Testis (tissue), 2 donors: ENCODE measurements at regions not wholly inside any gene's neighbourhood (a gene's known extent, or its start where the extent isn't known, plus 50 kb on each side); places are given as distances from the start of the nearest gene placed in this dataset.

Source experiments
- DNase-seq: peaks from one replicate; pipeline ENCODE4 v3.0.0-alpha.2; 2019
- H3K27ac ChIP-seq, 2 donors: fragments of 200-600 bp; sonication (generic); one replicate each; pipeline ENCODE4 v1.5.1; 2019
- H3K27me3 ChIP-seq: fragments of 200-600 bp; sonication (generic); one replicate; pipeline ENCODE4 v1.5.1; 2019
- H3K36me3 ChIP-seq: fragments of 200-600 bp; sonication (generic); one replicate; pipeline ENCODE4 v1.5.1; 2017; ENCODE audit warnings: low read depth; ENCODE audit errors: missing control alignments
- H3K4me1 ChIP-seq: fragments of 200-600 bp; sonication (generic); one replicate; pipeline ENCODE4 v1.5.1; 2019
- H3K4me3 ChIP-seq, 2 donors: fragments of 200-600 bp; sonication (generic); one replicate each; pipeline ENCODE4 v1.5.1; 2017 to 2019
- H3K9me3 ChIP-seq: fragments of 200-600 bp; sonication (generic); one replicate; pipeline ENCODE4 v1.5.1; 2017
- POLR2A ChIP-seq: fragments of 450-650 bp; IDR thresholded peaks from one replicate; pipeline ENCODE4 v1.6.1; 2017; ENCODE audit warnings: antibody characterized with exemption, mild to moderate bottlenecking, moderate library complexity
- WGBS, 2 donors: methylation state at CpG; one replicate each; pipeline ENCODE4 v1.1.5; 2018; 5-methylcytosine and 5-hydroxymethylcytosine counted together
- intact Hi-C: fragments of 100-400 bp; cut with DNase I; formaldehyde crosslinking; loops from one replicate; pipeline ENCODE4 v1.15.1; 2023; ENCODE audit warnings: low total_unique reads
- TF ChIP-seq, protein P1 (sequence below), 3 experiments: fragments of 450-650 bp in 2 of 3; fragments of 200-600 bp in 1 of 3; sonication (generic) in 1 of 3; IDR thresholded peaks; one replicate each; pipeline ENCODE4 v1.5.1; 2016 to 2019; ENCODE audit warnings: antibody characterized with exemption in 3 of 3, mild to moderate bottlenecking in 2 of 3, moderate library complexity in 1 of 3

DNA sequence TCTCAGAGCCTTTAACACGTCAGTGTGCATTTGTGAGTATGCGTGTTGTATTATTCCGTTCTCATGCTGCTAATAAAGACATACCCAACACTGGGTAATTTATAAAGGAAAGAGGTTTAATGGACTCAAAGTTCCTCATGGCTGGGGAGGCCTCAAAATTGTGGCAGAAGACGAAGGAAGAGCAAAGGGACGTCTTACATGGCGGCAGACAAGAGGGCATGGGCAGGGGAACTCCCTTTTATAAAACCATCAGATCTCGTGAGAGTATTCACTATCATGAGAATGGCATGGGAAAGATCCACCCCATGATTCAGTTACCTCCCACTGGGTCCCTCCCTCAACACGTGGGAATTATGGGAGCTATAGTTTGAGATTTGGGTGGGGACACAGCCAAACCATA, 285.0 kb downstream of the PBX3 start:
- no peaks in the 10 kb centered on the region for H3K36me3 ChIP-seq
- H3K4me3 ChIP-seq, result no peak overlapping the region
- no peak overlapping the region for H3K27ac ChIP-seq
- H3K9me3 ChIP-seq, result no peaks in the 10 kb centered on the region
- H3K4me1 ChIP-seq, result no peaks in the 10 kb centered on the region
- TF ChIP-seq, protein P1, sequence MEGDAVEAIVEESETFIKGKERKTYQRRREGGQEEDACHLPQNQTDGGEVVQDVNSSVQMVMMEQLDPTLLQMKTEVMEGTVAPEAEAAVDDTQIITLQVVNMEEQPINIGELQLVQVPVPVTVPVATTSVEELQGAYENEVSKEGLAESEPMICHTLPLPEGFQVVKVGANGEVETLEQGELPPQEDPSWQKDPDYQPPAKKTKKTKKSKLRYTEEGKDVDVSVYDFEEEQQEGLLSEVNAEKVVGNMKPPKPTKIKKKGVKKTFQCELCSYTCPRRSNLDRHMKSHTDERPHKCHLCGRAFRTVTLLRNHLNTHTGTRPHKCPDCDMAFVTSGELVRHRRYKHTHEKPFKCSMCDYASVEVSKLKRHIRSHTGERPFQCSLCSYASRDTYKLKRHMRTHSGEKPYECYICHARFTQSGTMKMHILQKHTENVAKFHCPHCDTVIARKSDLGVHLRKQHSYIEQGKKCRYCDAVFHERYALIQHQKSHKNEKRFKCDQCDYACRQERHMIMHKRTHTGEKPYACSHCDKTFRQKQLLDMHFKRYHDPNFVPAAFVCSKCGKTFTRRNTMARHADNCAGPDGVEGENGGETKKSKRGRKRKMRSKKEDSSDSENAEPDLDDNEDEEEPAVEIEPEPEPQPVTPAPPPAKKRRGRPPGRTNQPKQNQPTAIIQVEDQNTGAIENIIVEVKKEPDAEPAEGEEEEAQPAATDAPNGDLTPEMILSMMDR (IDR thresholded peaks at IDR 0.05), result no peak
- TF ChIP-seq POLR2A, result no peak
- DNase-seq, result no peak
- intact Hi-C loops, result no loop called here
- 84 to 89% methylated on average over 8 of the region's 8 CpGs for WGBS, 2 donors
- no peaks in the 10 kb centered on the region for H3K27me3 ChIP-seq

DNA sequence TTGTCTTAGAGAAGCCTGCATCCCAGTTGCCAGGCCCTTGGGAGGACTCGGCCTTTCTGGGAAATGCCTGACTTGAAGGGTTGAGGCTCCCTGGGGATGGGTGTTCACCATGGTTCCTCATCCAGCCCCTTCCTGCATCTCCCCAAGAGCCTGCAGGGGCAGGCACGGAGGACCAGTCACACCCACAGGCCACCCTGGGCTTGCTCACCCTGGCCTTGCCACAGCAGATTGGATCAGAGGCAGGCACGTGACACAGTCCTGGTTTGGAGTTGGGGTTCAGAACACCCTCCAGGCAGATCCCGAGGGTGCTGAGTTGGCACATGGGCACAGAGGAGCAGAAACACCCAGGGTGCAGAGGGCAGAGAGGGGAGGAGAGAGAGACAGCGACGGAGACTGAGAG, 286.1 kb downstream of the PBX3 start:
- intact Hi-C loops, result no loop called here
- H3K36me3 ChIP-seq, result no peaks in the 10 kb centered on the region
- DNase-seq, result no peak
- H3K4me3 ChIP-seq, result no peak overlapping the region
- 76 to 85% methylated on average over 4 to 6 of the region's 6 CpGs for WGBS, 2 donors
- no peaks in the 10 kb centered on the region for H3K9me3 ChIP-seq
- no peaks in the 10 kb centered on the region for H3K27me3 ChIP-seq
- TF ChIP-seq, protein P1 (IDR thresholded peaks at IDR 0.05), result no peak
- TF ChIP-seq POLR2A, result no peak
- no peaks in the 10 kb centered on the region for H3K4me1 ChIP-seq
- H3K27ac ChIP-seq, result no peak overlapping the region

DNA sequence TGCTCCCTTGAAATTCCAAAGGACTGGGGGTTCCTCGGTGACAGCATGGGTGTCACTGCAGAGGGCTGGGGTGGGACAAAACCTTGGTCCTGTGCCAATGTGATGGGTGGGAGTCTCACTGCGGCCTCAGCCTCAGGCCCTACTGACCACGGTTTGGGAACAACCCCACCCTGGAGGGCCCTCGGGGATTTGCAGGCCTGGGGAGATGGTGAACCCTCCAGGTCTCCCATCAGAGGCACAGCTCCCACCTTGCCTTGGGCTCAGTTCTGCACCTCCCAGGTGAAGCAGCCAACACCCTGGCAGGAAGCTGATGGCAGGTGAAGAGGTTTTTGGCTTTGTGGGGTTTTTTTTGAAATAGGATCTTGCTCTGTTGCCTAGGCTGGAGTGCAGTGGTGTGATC, 286.8 kb downstream of the PBX3 start:
- DNase-seq, result no peak
- intact Hi-C loops, result no loop called here
- Histone ChIP-seq H3K4me3 (no peak overlapping the region), H3K9me3 (no peaks in the 10 kb centered on the region), H3K4me1 (no peaks in the 10 kb centered on the region), H3K27me3 (no peaks in the 10 kb centered on the region), H3K27ac (no peak overlapping the region), H3K36me3 (no peaks in the 10 kb centered on the region)
- 78% methylated on average over 3 to 4 of the region's 4 CpGs for WGBS, 2 donors
- TF ChIP-seq, protein P1 (IDR thresholded peaks at IDR 0.05), result no peak
- TF ChIP-seq POLR2A, result no peak

DNA sequence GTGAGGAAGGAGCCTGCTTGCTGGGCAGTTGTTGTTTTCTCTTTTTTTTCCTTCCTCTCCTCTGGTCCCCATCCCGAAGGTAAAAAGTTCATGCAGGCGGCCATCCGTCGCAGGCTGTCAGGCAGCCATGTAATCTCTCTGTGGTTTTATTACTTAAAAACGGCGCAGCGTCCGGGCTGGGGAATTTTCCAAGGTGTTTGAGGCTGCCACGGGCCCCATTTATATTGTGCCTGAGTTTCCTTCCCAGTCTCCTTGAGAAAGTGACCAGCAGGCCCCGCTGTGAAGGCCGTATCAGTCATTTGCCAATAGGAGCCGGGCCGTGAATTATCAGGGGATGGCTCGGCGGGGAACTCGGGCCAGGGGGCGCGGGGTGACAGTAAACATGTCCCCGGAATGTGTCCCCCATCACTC, 289.7 kb downstream of the PBX3 start:
- H3K27ac ChIP-seq, result no peak overlapping the region
- intact Hi-C loops, result no loop called here
- TF ChIP-seq, protein P1 (IDR thresholded peaks at IDR 0.05), result no peak
- TF ChIP-seq POLR2A, result no peak
- no peak for DNase-seq
- WGBS, 2 donors, result 31 to 33% methylated on average over 19 of the region's 19 CpGs
- no peak overlapping the region for H3K4me3 ChIP-seq
- no peaks in the 10 kb centered on the region for H3K9me3 ChIP-seq
- no peaks in the 10 kb centered on the region for H3K4me1 ChIP-seq
- H3K27me3 ChIP-seq, result no peaks in the 10 kb centered on the region
- H3K36me3 ChIP-seq, result no peaks in the 10 kb centered on the region

DNA sequence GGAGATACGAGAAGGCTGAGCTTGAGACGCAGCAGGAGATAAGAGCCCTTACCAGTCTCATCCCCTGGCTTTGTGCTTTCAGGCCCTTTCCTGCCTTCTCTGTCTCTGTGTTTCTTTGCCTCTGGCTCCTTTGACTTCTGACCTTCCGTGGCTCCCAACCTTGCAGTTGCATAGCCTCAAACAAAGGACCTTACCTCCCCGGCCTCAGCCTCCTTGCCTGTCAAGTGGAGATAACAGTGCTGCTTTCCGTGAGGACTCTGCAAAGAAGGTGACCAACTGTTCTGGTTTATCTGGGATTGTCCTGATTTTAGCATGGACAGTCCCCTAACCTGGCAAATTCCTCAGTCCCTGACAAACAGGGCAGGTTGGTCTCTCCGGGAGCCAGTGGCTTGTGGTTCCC, 287.8 kb upstream of the MVB12B start:
- WGBS, 2 donors, result 80 to 84% methylated on average over 6 of the region's 6 CpGs
- TF ChIP-seq, protein P1 (IDR thresholded peaks at IDR 0.05), result no peak
- TF ChIP-seq POLR2A, result no peak
- no peaks in the 10 kb centered on the region for H3K36me3 ChIP-seq
- H3K9me3 ChIP-seq, result no peaks in the 10 kb centered on the region
- H3K4me3 ChIP-seq, result no peak overlapping the region
- intact Hi-C loops, result no loop called here
- no peaks in the 10 kb centered on the region for H3K4me1 ChIP-seq
- H3K27me3 ChIP-seq, result no peaks in the 10 kb centered on the region
- no peak overlapping the region for H3K27ac ChIP-seq
- no peak for DNase-seq
